ENCODE measurements at regions not wholly inside any gene's neighbourhood (a gene's known extent, or its start where the extent isn't known, plus 50 kb on each side); places are given as distances from the start of the nearest gene placed in this dataset.

GRCh38 chr3:103953796-103954195, 1412.9 kb upstream of the ALCAM start:
- H3K4me3 ChIP-seq (ENCODE audit: low read depth, low read length), result no peak overlapping the region
- DNase-seq (ENCODE audit: low read depth), result no peak
- TF ChIP-seq CTCF (IDR thresholded peaks at IDR 0.05; ENCODE audit: insufficient read depth, low read depth, low read length, missing control alignments), result no peak

DNA sequence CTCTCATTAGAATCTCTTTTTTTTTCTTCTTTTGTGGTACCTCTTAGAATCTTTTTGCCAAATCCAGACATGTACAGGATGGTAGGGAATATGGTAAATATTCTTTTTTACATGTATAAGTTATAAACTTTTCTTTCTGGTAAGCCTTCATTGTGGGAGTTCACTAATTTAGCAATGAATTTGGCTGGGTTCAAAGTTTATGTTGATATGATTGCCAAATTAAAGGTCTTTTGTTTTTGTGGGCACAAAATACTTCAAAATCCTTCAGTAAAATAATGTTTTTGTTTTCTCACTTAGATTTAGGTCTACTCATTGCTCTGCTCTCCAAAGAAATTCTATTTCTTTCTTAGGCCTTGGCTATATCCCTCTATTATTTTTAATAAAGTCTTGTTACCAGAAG, 1405.9 kb upstream of the ALCAM start:
- TF ChIP-seq CTCF (IDR thresholded peaks at IDR 0.05; ENCODE audit: insufficient read depth, low read depth, low read length, missing control alignments), result no peak
- no peak overlapping the region for H3K4me3 ChIP-seq (ENCODE audit: low read depth, low read length)
- DNase-seq (ENCODE audit: low read depth), result no peak

- no peak for DNase-seq (ENCODE audit: low read depth)
- no peak overlapping the region for H3K4me3 ChIP-seq (ENCODE audit: low read depth, low read length)
- no peak for TF ChIP-seq CTCF (IDR thresholded peaks at IDR 0.05; ENCODE audit: insufficient read depth, low read depth, low read length, missing control alignments)
These were observed 1403.1 kb upstream of the ALCAM start for GRCh38 chr3:103963599-103963998.

DNA sequence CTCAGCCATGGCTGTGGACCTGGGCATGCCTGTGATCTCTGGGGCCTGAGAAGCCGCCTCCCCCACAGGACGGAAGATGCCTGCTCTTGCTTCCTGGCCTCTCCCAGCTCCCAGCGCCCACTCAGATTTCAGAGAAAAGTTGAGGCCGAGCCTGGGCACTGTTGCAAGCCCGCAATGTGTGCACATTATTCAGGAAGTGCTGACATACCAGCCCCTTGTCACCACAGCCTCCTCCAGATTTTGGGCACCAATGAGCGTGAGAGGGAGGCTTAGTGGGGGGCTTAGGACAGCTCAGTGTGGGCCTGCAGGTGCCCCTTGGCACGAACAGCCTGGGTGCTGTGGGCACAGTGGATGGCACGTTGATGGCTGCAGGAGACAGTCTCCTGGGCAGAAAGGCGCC, 1400.9 kb upstream of the ALCAM start:
- no peak for DNase-seq (ENCODE audit: low read depth)
- no peak for TF ChIP-seq CTCF (IDR thresholded peaks at IDR 0.05; ENCODE audit: insufficient read depth, low read depth, low read length, missing control alignments)
- H3K4me3 ChIP-seq (ENCODE audit: low read depth, low read length), result no peak overlapping the region

- DNase-seq (ENCODE audit: low read depth), result no peak
- no peak for TF ChIP-seq CTCF (IDR thresholded peaks at IDR 0.05; ENCODE audit: insufficient read depth, low read depth, low read length, missing control alignments)
- no peak overlapping the region for H3K4me3 ChIP-seq (ENCODE audit: low read depth, low read length)
These were observed 1400.0 kb upstream of the ALCAM start for GRCh38 chr3:103966749-103967148.

DNA sequence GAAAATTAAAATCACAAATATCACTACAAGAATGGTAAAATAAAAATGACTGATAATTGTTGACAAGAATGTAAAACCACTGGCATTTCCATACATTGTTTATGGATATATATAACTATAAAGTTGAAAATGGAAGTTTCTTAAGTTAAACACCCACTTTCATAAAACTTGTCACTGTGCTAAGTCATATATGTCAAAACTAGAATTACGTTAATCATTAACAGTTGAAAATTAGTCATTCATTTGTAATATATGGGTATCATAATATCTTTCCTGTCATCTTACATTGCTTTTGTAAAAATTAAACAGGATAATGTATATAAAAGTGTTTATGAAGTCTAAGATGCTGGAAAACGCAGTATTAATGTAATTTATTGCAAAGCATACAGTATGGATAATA, 1398.6 kb upstream of the ALCAM start:
- no peak overlapping the region for H3K4me3 ChIP-seq (ENCODE audit: low read depth, low read length)
- no peak for DNase-seq (ENCODE audit: low read depth)
- TF ChIP-seq CTCF (IDR thresholded peaks at IDR 0.05; ENCODE audit: insufficient read depth, low read depth, low read length, missing control alignments), result no peak

GRCh38 chr3:103968751-103969150, 1398.0 kb upstream of the ALCAM start:
- DNase-seq (ENCODE audit: low read depth), result peak; percentile 19
- H3K4me3 ChIP-seq (ENCODE audit: low read depth, low read length), result no peak overlapping the region
- no peak for TF ChIP-seq CTCF (IDR thresholded peaks at IDR 0.05; ENCODE audit: insufficient read depth, low read depth, low read length, missing control alignments)
